ENCODE measurements at regions not wholly inside any gene's neighbourhood (a gene's known extent, or its start where the extent isn't known, plus 50 kb on each side); places are given as distances from the start of the nearest gene placed in this dataset.

DNA sequence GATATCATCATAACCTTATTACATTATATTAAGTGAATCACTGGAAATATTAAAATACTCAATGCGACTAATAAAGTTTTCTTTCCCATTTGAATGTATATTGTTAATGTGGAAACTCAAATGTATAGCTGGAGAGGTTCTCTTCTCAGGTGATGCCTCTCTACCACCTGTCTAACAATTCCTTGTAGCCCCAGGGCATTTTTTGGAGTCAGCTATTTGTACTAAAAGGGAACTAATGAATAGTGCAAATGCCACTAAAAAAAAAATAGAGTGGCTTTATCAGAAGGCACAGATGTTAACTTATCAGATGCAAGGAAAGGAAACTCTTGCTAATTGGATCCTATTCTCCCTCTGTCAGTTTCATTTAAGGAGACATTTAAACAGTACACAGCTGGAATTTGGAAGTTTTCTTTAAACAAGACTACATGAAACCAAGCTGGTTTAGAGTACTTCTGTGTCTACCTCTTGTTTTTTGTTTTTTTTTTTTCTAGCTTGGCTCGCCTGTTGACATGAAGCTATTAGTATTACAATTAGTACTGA, 897.0 kb upstream of the SLC35B3 start:
- TF ChIP-seq, protein P1, sequence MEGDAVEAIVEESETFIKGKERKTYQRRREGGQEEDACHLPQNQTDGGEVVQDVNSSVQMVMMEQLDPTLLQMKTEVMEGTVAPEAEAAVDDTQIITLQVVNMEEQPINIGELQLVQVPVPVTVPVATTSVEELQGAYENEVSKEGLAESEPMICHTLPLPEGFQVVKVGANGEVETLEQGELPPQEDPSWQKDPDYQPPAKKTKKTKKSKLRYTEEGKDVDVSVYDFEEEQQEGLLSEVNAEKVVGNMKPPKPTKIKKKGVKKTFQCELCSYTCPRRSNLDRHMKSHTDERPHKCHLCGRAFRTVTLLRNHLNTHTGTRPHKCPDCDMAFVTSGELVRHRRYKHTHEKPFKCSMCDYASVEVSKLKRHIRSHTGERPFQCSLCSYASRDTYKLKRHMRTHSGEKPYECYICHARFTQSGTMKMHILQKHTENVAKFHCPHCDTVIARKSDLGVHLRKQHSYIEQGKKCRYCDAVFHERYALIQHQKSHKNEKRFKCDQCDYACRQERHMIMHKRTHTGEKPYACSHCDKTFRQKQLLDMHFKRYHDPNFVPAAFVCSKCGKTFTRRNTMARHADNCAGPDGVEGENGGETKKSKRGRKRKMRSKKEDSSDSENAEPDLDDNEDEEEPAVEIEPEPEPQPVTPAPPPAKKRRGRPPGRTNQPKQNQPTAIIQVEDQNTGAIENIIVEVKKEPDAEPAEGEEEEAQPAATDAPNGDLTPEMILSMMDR (IDR thresholded peaks at IDR 0.05; ENCODE audit: low read depth, low read length, missing control alignments) = no peak
- DNase-seq (ENCODE audit: low read depth) = no peak
- H3K4me3 ChIP-seq (ENCODE audit: low read depth, low read length) = no peak overlapping the region
- in situ Hi-C loops (cut with HindIII; ENCODE audit: low sequenced_read_pairs) = no loop called here

DNA sequence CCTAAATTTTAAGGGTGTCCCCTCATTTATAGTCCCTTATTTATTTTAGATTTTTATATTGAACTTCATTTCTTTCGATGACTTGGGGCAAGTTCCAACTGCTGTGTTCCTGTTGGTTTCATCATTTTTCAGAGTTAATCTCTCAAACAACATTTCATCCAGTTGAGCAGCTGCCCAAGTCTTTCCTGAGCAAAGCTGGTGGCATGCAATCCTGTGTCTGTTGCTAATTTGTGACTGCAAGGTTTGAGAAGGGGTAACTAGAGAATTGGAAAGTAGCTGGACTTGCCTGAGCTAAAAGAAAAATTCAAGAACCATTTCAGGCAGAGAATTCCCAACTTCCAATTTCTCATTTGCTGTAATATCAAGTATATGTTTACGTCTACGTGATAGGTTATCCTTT, 881.5 kb upstream of the SLC35B3 start:
- no peak for DNase-seq (ENCODE audit: low read depth)
- no peak overlapping the region for H3K4me3 ChIP-seq (ENCODE audit: low read depth, low read length)
- TF ChIP-seq, protein P1 (IDR thresholded peaks at IDR 0.05; ENCODE audit: low read depth, low read length, missing control alignments) = no peak
- in situ Hi-C loops (cut with HindIII; ENCODE audit: low sequenced_read_pairs) = no loop called here

DNA sequence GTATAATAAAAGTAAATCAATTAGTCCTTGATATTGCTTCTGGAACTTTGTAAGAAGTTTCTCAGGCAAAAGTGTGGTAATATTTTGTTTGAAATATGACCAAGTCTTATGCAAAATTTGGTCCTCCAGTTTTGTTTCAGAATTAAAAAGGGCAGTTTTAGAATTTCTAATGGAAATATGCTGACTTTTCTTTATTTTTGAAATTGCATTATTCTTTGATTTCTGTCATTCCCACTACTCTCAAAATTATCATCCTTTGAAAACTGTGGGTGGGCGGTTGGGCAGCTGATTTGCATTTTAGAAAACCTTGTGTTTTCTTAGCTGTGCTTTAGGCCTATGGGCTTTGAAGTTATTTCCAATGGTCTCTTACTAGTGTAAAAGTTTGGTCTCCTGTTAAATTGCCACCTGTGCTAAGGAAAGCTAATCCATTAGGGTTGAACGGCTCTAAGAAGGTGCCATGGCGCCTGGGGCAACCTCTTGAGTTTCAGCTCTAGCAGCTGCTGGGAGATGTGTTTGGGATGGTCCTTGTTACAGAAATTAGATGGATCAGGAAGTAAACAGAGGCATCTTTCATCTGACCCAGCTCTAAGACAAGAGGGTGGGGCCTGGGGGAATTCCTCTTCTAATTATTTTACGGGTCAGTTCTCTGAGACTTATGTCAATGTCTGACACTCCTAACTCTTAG, 880.8 kb upstream of the SLC35B3 start:
- TF ChIP-seq, protein P1 (IDR thresholded peaks at IDR 0.05; ENCODE audit: low read depth, low read length, missing control alignments) = no peak
- H3K4me3 ChIP-seq (ENCODE audit: low read depth, low read length) = no peak overlapping the region
- in situ Hi-C loops (cut with HindIII; ENCODE audit: low sequenced_read_pairs) = no loop called here
- no peak for DNase-seq (ENCODE audit: low read depth)

DNA sequence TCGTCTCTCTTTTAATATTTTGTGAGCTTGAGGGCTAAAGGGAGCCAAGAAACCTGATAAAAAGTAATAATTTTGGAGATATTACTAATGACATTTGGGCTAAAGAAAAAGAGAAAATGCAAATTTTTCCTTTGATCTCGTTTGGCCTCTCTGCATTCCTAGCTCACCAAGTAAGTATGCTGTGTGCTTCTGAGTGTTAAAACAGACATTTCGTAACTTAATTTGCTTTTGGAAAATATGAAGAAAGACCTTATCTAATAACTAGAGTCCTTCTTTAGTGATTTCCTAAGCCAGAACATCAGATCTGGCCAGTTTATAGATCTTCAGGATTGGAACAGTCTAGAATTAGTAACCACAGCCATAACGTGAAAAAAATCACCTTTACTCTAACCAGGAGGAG, 872.9 kb upstream of the SLC35B3 start:
- TF ChIP-seq, protein P1 (IDR thresholded peaks at IDR 0.05; ENCODE audit: low read depth, low read length, missing control alignments) = no peak
- H3K4me3 ChIP-seq (ENCODE audit: low read depth, low read length) = no peak overlapping the region
- in situ Hi-C loops (cut with HindIII; ENCODE audit: low sequenced_read_pairs) = no loop called here
- DNase-seq (ENCODE audit: low read depth) = no peak

DNA sequence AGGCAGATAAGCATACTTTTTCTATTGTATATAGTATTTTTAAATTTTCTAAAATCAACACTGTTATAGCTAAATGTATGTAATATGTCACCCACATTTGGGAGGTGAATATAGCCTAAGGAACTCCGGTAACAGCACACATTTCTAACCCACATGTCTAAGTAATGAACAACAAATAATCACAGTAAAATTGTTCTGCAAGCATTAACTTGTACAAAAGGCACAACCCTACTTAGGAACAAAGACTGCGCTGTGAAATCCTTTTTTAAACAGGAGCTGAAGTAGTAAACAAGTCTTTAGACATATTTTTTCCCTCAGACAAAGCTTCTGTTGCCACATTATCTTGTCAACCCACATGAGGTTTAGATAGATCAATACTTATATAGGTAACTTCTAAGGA, 872.4 kb upstream of the SLC35B3 start:
- TF ChIP-seq, protein P1 (IDR thresholded peaks at IDR 0.05; ENCODE audit: low read depth, low read length, missing control alignments) = no peak
- no peak overlapping the region for H3K4me3 ChIP-seq (ENCODE audit: low read depth, low read length)
- in situ Hi-C loops (cut with HindIII; ENCODE audit: low sequenced_read_pairs) = no loop called here
- no peak for DNase-seq (ENCODE audit: low read depth)

DNA sequence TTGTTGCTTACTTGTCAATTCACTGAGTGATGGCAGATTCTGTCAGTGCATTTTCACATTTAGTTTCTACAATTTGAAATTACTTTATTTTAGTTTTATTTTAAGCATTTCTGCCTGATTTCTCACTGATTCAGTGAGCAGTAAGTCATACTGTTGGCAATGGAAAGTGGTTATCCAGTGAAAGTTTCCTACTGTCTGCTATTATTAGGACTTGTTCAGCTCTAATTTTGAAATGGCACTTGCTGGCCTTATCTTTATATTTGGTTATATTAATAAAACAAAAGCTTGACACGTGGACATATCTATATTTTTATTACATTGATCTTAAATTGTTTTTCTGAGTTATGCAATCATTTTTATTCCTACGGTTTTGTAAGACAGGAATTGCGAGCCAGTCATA, 871.8 kb upstream of the SLC35B3 start:
- in situ Hi-C loops (cut with HindIII; ENCODE audit: low sequenced_read_pairs) = no loop called here
- no peak overlapping the region for H3K4me3 ChIP-seq (ENCODE audit: low read depth, low read length)
- TF ChIP-seq, protein P1 (IDR thresholded peaks at IDR 0.05; ENCODE audit: low read depth, low read length, missing control alignments) = no peak
- DNase-seq (ENCODE audit: low read depth) = no peak
